HepG2 (cell line): ENCODE measurements at regions not wholly inside any gene's neighbourhood (a gene's known extent, or its start where the extent isn't known, plus 50 kb on each side); places are given as distances from the start of the nearest gene placed in this dataset.

Source experiments
- ATAC-seq: fragments of 200-7000 bp; cut with Tn5 transposase; 3 replicates; pipeline ENCODE4 v1.9.1; 2020; ENCODE audit warnings: mild to moderate bottlenecking, moderate library complexity
- BruUV-seq: library from RNA; stranded (reverse); fragments of 400-500 nt; replicated peaks from 2 replicates; lab custom pipeline; 2021; lab: Mats Ljungman, UMichigan
- CTCF ChIA-PET: fragments of 300-600 bp; formaldehyde crosslinking; extraction: SDS; loops from one replicate; lab custom pipeline; 2021; ENCODE audit warnings: low total read pairs, inconsistent platforms, low intra/inter-chr PET ratio; lab: Yijun Ruan, JAX
- POLR2A ChIA-PET: fragments of 350-600 bp; sonication (Branson Sonifier 250); formaldehyde crosslinking; loops from one replicate; lab custom pipeline; 2020; ENCODE audit warnings: antibody characterized with exemption, inconsistent platforms; lab: Yijun Ruan, JAX
- DNase-seq: peaks from one replicate; pipeline ENCODE4 v3.0.0-alpha.2; 2015; ENCODE audit warnings: low spot score
- FAIRE-seq: peaks from 3 replicates; lab custom pipeline; 2011; peaks lifted over from hg19 to GRCh38; lab: Jason Lieb, UNC
- H2AFZ ChIP-seq: one replicate; pipeline ENCODE4 v1.6.1; 2011; ENCODE audit warnings: low read length, inconsistent platforms
- H3K27ac ChIP-seq: fragments of 300-600 bp; 3 replicates; pipeline ENCODE4 v1.8.0; 2011; ENCODE audit warnings: mixed run types, mild to moderate bottlenecking, mixed read lengths, low read length, inconsistent platforms; ENCODE audit not compliant: insufficient read depth; ENCODE audit errors: extremely low read length
- H3K27me3 ChIP-seq, 2 experiments: fragments of 200-600 bp in 1 of 2; 2 replicates in 1 of 2; 3 replicates in 1 of 2; pipeline versions ENCODE4 v1.6.0 to v1.8.0; 2011; ENCODE audit warnings: low read length in 2 of 2, mild to moderate bottlenecking in 2 of 2, moderate library complexity in 2 of 2, inconsistent platforms in 1 of 2; ENCODE audit not compliant: insufficient read depth in 2 of 2, control insufficient read depth in 1 of 2
- H3K36me3 ChIP-seq, 2 experiments: fragments of 200-600 bp in 1 of 2; replicated peaks in 1 of 2; 2 replicates in 1 of 2; 3 replicates in 1 of 2; pipeline versions ENCODE4 v1.5.1 to v1.8.0; 2011; ENCODE audit warnings: low read length in 2 of 2, inconsistent platforms in 1 of 2; ENCODE audit not compliant: insufficient read depth in 2 of 2, control insufficient read depth in 1 of 2
- H3K4me1 ChIP-seq: 2 replicates; pipeline ENCODE4 v1.5.1; 2012; ENCODE audit warnings: low read length, inconsistent platforms; ENCODE audit not compliant: insufficient read depth
- H3K4me2 ChIP-seq: 2 replicates; pipeline ENCODE4 v1.6.0; 2011; ENCODE audit warnings: low read depth, low read length, inconsistent platforms
- H3K4me3 ChIP-seq, 3 experiments: fragments of 200-600 bp in 1 of 3; sonication (generic), shearing (Covaris generic) in 1 of 3; replicated peaks in 1 of 3; 2 replicates each; pipeline ENCODE4 v1.5.1; 2011 to 2016; ENCODE audit warnings: low read length in 3 of 3, inconsistent platforms in 2 of 3, low read depth in 2 of 3, mild to moderate bottlenecking in 2 of 3, control low read depth in 1 of 3, mixed read lengths in 1 of 3; ENCODE audit not compliant: insufficient read depth in 1 of 3
- H3K79me2 ChIP-seq: one replicate; pipeline ENCODE4 v1.6.1; 2011; ENCODE audit warnings: low read length, inconsistent platforms; ENCODE audit not compliant: insufficient read depth
- H3K9ac ChIP-seq: 2 replicates; pipeline ENCODE4 v1.6.0; 2011; ENCODE audit warnings: mild to moderate bottlenecking, low read depth, low read length, inconsistent platforms; ENCODE audit not compliant: insufficient read depth
- H3K9me3 ChIP-seq: 2 replicates; pipeline ENCODE4 v1.5.1; 2012; ENCODE audit warnings: mild to moderate bottlenecking, low read length
- H4K20me1 ChIP-seq: 2 replicates; pipeline ENCODE4 v1.6.0; 2011; ENCODE audit warnings: inconsistent platforms, mild to moderate bottlenecking, low read length, moderate library complexity; ENCODE audit not compliant: insufficient read depth
- ATM ChIP-seq: fragments of 450-650 bp; IDR thresholded peaks from 2 replicates; pipeline ENCODE4 v1.7.1; 2017; ENCODE audit warnings: mild to moderate bottlenecking, borderline replicate concordance
- HMGXB3 ChIP-seq: sonication (generic); formaldehyde crosslinking; IDR thresholded peaks from 2 replicates; pipeline ENCODE4 v1.4.0; 2020; ENCODE audit warnings: missing genetic modification reagents, borderline replicate concordance
- KLF11 ChIP-seq: IDR thresholded peaks from 2 replicates; pipeline ENCODE4 v1.6.1; 2016; ENCODE audit warnings: missing compliant biosample characterization
- NFE2L2 ChIP-seq: fragments of 150-350 bp; IDR thresholded peaks from 2 replicates; pipeline ENCODE4 v1.6.1; 2014; ENCODE audit warnings: low read length
- NR1H2 ChIP-seq: sonication (generic); formaldehyde crosslinking; IDR thresholded peaks from 2 replicates; pipeline ENCODE4 v1.8.1; 2022; ENCODE audit warnings: low read depth, missing genetic modification reagents, borderline replicate concordance
- ONECUT2 ChIP-seq: sonication (generic); formaldehyde crosslinking; IDR thresholded peaks from 2 replicates; pipeline ENCODE4 v1.4.0; 2020; ENCODE audit warnings: missing genetic modification reagents
- ZBTB2 ChIP-seq: sonication (generic); formaldehyde crosslinking; IDR thresholded peaks from 2 replicates; pipeline ENCODE4 v1.8.0; 2022; ENCODE audit warnings: low read depth, missing genetic modification reagents
- ZFP36L1 ChIP-seq: sonication (generic); formaldehyde crosslinking; IDR thresholded peaks from 2 replicates; pipeline ENCODE4 v1.8.0; 2022; ENCODE audit warnings: mild to moderate bottlenecking, missing genetic modification reagents, moderate library complexity
- ZFP90 ChIP-seq: sonication (generic); formaldehyde crosslinking; IDR thresholded peaks from 2 replicates; pipeline ENCODE4 v1.8.0; 2022; ENCODE audit warnings: missing genetic modification reagents, mild to moderate bottlenecking, inconsistent platforms, borderline replicate concordance
- ZMAT5 ChIP-seq: sonication (generic); formaldehyde crosslinking; IDR thresholded peaks from 2 replicates; pipeline ENCODE4 v1.5.0; 2020; ENCODE audit warnings: mild to moderate bottlenecking, low read depth, missing genetic modification reagents, borderline replicate concordance
- ZNF280B ChIP-seq: sonication (generic); formaldehyde crosslinking; IDR thresholded peaks from 2 replicates; pipeline ENCODE4 v1.5.0; 2020; ENCODE audit warnings: missing genetic modification reagents, mild to moderate bottlenecking, borderline replicate concordance
- ZNF280D ChIP-seq: sonication (generic); formaldehyde crosslinking; IDR thresholded peaks from 2 replicates; pipeline ENCODE4 v1.5.1; 2020; ENCODE audit warnings: mild to moderate bottlenecking, missing genetic modification reagents
- ZNF501 ChIP-seq: sonication (generic); formaldehyde crosslinking; IDR thresholded peaks from 2 replicates; pipeline ENCODE4 v1.5.1; 2020; ENCODE audit warnings: mild to moderate bottlenecking, moderate library complexity, missing genetic modification reagents
- ZNF557 ChIP-seq: sonication (generic); formaldehyde crosslinking; IDR thresholded peaks from 2 replicates; pipeline ENCODE4 v1.4.0; 2020; ENCODE audit warnings: missing genetic modification reagents
- ZSCAN22 ChIP-seq: sonication (generic); formaldehyde crosslinking; IDR thresholded peaks from 2 replicates; pipeline ENCODE4 v1.4.0; 2020; ENCODE audit warnings: mild to moderate bottlenecking, missing genetic modification reagents
- whole genome bisulfite sequencing: methylation state at CpG from one replicate; pipeline ENCODE4 v1.1.6; 2017; ENCODE audit warnings: low lambda C conversion rate; 5-methylcytosine and 5-hydroxymethylcytosine counted together
- in situ Hi-C: cut with HindIII; loops from 2 replicates; pipeline ENCODE4 v1.10.0; 2017; ENCODE audit warnings: low pct_unique_long_range_greater_than_20kb; ENCODE audit not compliant: extremely low pct_ligation_motif_present
- intact Hi-C: fragments of 100-400 bp; cut with micrococcal nuclease; formaldehyde crosslinking; loops from one replicate; pipeline ENCODE4 v1.10.0; 2022; ENCODE audit not compliant: unreplicated experiment

GRCh38 chr10:4479342-4479741 is 346.7 kb upstream of the AKR1E2 start:
- ATAC-seq: no peak
- no peaks in the 10 kb centered on the region for H3K27me3 ChIP-seq
- no peak for DNase-seq
- intact Hi-C loops: no loop called here
- H3K79me2 ChIP-seq: no peaks in the 10 kb centered on the region
- H2AFZ ChIP-seq: no peak overlapping the region
- no TSS peak for BruUV-seq
- POLR2A ChIA-PET: no interaction called here
- no peak overlapping the region for H3K4me3 ChIP-seq
- FAIRE-seq: no peak
- H3K4me1 ChIP-seq: no peaks in the 10 kb centered on the region
- H3K9me3 ChIP-seq: no peaks in the 10 kb centered on the region
- WGBS: 33% methylated on average over 5 of the region's 5 CpGs
- CTCF ChIA-PET: no interaction called here
- no peaks in the 10 kb centered on the region for H3K36me3 ChIP-seq
- no peak overlapping the region for H3K27ac ChIP-seq
- no peak overlapping the region for H3K9ac ChIP-seq
- in situ Hi-C loops: no loop called here
- H3K4me2 ChIP-seq: no peak overlapping the region
- H4K20me1 ChIP-seq: no peaks in the 10 kb centered on the region
- no peak for TF ChIP-seq NR1H2 (CRISPR knock-in tag)
- TF ChIP-seq ZMAT5 (CRISPR knock-in tag): no peak
- TF ChIP-seq ZSCAN22: no peak
- TF ChIP-seq ONECUT2 (CRISPR knock-in tag): no peak
- TF ChIP-seq ZBTB2 (CRISPR knock-in tag): no peak
- TF ChIP-seq ZNF280D (CRISPR knock-in tag): no peak
- TF ChIP-seq HMGXB3: no peak
- TF ChIP-seq ZFP36L1 (CRISPR knock-in tag): no peak
- TF ChIP-seq ZNF280B (CRISPR knock-in tag): no peak
- TF ChIP-seq ZNF557 (CRISPR knock-in tag): no peak
- TF ChIP-seq ZFP90 (CRISPR knock-in tag): no peak
- no peak for TF ChIP-seq KLF11
- no peak for TF ChIP-seq ATM
- TF ChIP-seq ZNF501 (CRISPR knock-in tag): no peak
- TF ChIP-seq NFE2L2: no peak
